ENCODE measurements at regions not wholly inside any gene's neighbourhood (a gene's known extent, or its start where the extent isn't known, plus 50 kb on each side); places are given as distances from the start of the nearest gene placed in this dataset.

- no peak for DNase-seq
These were observed 121.6 kb downstream of the ZFP36L2 start for GRCh38 chr2:43104763-43105162.

- no peak for DNase-seq
These were observed 122.3 kb downstream of the ZFP36L2 start for GRCh38 chr2:43104106-43104505.

GRCh38 chr2:43103093-43103404 lies 123.4 kb downstream of the ZFP36L2 start:
- DNase-seq = no peak

GRCh38 chr2:43102366-43103092 lies 123.9 kb downstream of the ZFP36L2 start:
- no peak for DNase-seq

- DNase-seq = no peak
These were observed 124.7 kb downstream of the ZFP36L2 start for GRCh38 chr2:43101751-43102150.

- DNase-seq = no peak
These were observed 125.3 kb downstream of the ZFP36L2 start for GRCh38 chr2:43100883-43101662.

GRCh38 chr2:43100362-43100882 lies 126.0 kb downstream of the ZFP36L2 start:
- no peak for DNase-seq

GRCh38 chr2:43099797-43100196 lies 126.6 kb downstream of the ZFP36L2 start:
- DNase-seq = no peak

- DNase-seq = no peak
These were observed 127.9 kb downstream of the ZFP36L2 start for GRCh38 chr2:43098539-43098938.

- DNase-seq = no peak
These were observed 128.6 kb downstream of the ZFP36L2 start for GRCh38 chr2:43097644-43098408.

- no peak for DNase-seq
These were observed 130.7 kb downstream of the ZFP36L2 start for GRCh38 chr2:43095533-43096295.

- DNase-seq = no peak
These were observed 133.8 kb downstream of the ZFP36L2 start for GRCh38 chr2:43092520-43093179.

- DNase-seq = no peak
These were observed 136.1 kb downstream of the ZFP36L2 start for GRCh38 chr2:43090317-43090716.

GRCh38 chr2:43088143-43089073 lies 138.0 kb downstream of the ZFP36L2 start:
- no peak for DNase-seq

- no peak for DNase-seq
These were observed 139.0 kb downstream of the ZFP36L2 start for GRCh38 chr2:43087413-43087812.

GRCh38 chr2:43086451-43087221 lies 139.8 kb downstream of the ZFP36L2 start:
- no peak for DNase-seq

GRCh38 chr2:43085929-43086328 lies 140.5 kb downstream of the ZFP36L2 start:
- DNase-seq = no peak

- DNase-seq = no peak
These were observed 140.9 kb downstream of the ZFP36L2 start for GRCh38 chr2:43085505-43085904.

GRCh38 chr2:43084699-43085091 lies 141.7 kb downstream of the ZFP36L2 start:
- no peak for DNase-seq
